ENCODE measurements at regions not wholly inside any gene's neighbourhood (a gene's known extent, or its start where the extent isn't known, plus 50 kb on each side); places are given as distances from the start of the nearest gene placed in this dataset.

GRCh38 chr21:19713313-19713712 is 1284.9 kb upstream of the NCAM2 start:
- no peak for TF ChIP-seq SUZ12 (IDR thresholded peaks at IDR 0.05; ENCODE audit: extremely low read depth, insufficient read depth, insufficient read length)
- no peak for TF ChIP-seq YY1 (IDR thresholded peaks at IDR 0.05; ENCODE audit: insufficient read depth, insufficient read length)

Measured in NT2/D1 (cell line).